Neural crest cell (in vitro differentiated cells): ENCODE measurements at regions not wholly inside any gene's neighbourhood (a gene's known extent, or its start where the extent isn't known, plus 50 kb on each side); places are given as distances from the start of the nearest gene placed in this dataset.

Experiments
- DNase-seq: peaks from one replicate; pipeline ENCODE4 v3.0.0; 2021; ENCODE audit warnings: low read depth, mixed read lengths, low spot score
- H3K27ac Mint-ChIP-seq: one replicate; pipeline ENCODE4 v1.8.0; 2021; ENCODE audit warnings: mild to moderate bottlenecking, mixed read lengths; ENCODE audit not compliant: unreplicated experiment
- H3K27me3 Mint-ChIP-seq: 2 replicates; pipeline ENCODE4 v1.8.0; 2021; ENCODE audit warnings: low read depth, mild to moderate bottlenecking, mixed read lengths
- H3K36me3 Mint-ChIP-seq: 2 replicates; pipeline ENCODE4 v1.8.0; 2021; ENCODE audit warnings: low read depth, mild to moderate bottlenecking, mixed read lengths
- H3K4me1 Mint-ChIP-seq: 2 replicates; pipeline ENCODE4 v1.8.0; 2021; ENCODE audit warnings: mixed read lengths
- H3K4me3 Mint-ChIP-seq: one replicate; pipeline ENCODE4 v1.8.0; 2021; ENCODE audit warnings: mild to moderate bottlenecking, mixed read lengths
- H3K9me3 Mint-ChIP-seq: 2 replicates; pipeline ENCODE4 v1.8.0; 2021; ENCODE audit warnings: mixed read lengths
- TF ChIP-seq, protein P1 (sequence below): fragments of 200-600 bp; sonication (generic); conservative IDR thresholded peaks from 2 replicates; pipeline ENCODE4 v1.5.0; 2021; ENCODE audit warnings: antibody characterized with exemption, mild to moderate bottlenecking

GRCh38 chr18:61719671-61720070 is 173.1 kb downstream of the RNF152 start:
- no peak overlapping the region for H3K4me3 Mint-ChIP-seq
- TF ChIP-seq, protein P1, sequence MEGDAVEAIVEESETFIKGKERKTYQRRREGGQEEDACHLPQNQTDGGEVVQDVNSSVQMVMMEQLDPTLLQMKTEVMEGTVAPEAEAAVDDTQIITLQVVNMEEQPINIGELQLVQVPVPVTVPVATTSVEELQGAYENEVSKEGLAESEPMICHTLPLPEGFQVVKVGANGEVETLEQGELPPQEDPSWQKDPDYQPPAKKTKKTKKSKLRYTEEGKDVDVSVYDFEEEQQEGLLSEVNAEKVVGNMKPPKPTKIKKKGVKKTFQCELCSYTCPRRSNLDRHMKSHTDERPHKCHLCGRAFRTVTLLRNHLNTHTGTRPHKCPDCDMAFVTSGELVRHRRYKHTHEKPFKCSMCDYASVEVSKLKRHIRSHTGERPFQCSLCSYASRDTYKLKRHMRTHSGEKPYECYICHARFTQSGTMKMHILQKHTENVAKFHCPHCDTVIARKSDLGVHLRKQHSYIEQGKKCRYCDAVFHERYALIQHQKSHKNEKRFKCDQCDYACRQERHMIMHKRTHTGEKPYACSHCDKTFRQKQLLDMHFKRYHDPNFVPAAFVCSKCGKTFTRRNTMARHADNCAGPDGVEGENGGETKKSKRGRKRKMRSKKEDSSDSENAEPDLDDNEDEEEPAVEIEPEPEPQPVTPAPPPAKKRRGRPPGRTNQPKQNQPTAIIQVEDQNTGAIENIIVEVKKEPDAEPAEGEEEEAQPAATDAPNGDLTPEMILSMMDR = no peak
- H3K4me1 Mint-ChIP-seq = peaks cover 4% of the 10 kb centered on the region
- no peak overlapping the region for H3K27ac Mint-ChIP-seq
- no peak for DNase-seq
- no peaks in the 10 kb centered on the region for H3K27me3 Mint-ChIP-seq
- no peaks in the 10 kb centered on the region for H3K36me3 Mint-ChIP-seq
- no peaks in the 10 kb centered on the region for H3K9me3 Mint-ChIP-seq

GRCh38 chr18:61718944-61719343 is 173.9 kb downstream of the RNF152 start:
- TF ChIP-seq, protein P1 = no peak
- Mint-ChIP-seq H3K27me3 (no peaks in the 10 kb centered on the region), H3K4me1 (peaks cover 4% of the 10 kb centered on the region), H3K36me3 (no peaks in the 10 kb centered on the region), H3K4me3 (no peak overlapping the region), H3K9me3 (no peaks in the 10 kb centered on the region), H3K27ac (no peak overlapping the region)
- DNase-seq = no peak

- no peak for DNase-seq
- Mint-ChIP-seq H3K4me3 (no peak overlapping the region), H3K36me3 (no peaks in the 10 kb centered on the region), H3K27ac (no peak overlapping the region), H3K9me3 (no peaks in the 10 kb centered on the region), H3K27me3 (no peaks in the 10 kb centered on the region), H3K4me1 (no peaks in the 10 kb centered on the region)
- TF ChIP-seq, protein P1 = no peak
Measured at GRCh38 chr18:61714421-61714820, 178.4 kb downstream of the RNF152 start.

GRCh38 chr18:61713502-61713901 is 179.3 kb downstream of the RNF152 start:
- H3K9me3 Mint-ChIP-seq = no peaks in the 10 kb centered on the region
- H3K4me1 Mint-ChIP-seq = no peaks in the 10 kb centered on the region
- H3K27ac Mint-ChIP-seq = no peak overlapping the region
- no peak for DNase-seq
- TF ChIP-seq, protein P1 = no peak
- H3K4me3 Mint-ChIP-seq = no peak overlapping the region
- no peaks in the 10 kb centered on the region for H3K27me3 Mint-ChIP-seq
- no peaks in the 10 kb centered on the region for H3K36me3 Mint-ChIP-seq

DNA sequence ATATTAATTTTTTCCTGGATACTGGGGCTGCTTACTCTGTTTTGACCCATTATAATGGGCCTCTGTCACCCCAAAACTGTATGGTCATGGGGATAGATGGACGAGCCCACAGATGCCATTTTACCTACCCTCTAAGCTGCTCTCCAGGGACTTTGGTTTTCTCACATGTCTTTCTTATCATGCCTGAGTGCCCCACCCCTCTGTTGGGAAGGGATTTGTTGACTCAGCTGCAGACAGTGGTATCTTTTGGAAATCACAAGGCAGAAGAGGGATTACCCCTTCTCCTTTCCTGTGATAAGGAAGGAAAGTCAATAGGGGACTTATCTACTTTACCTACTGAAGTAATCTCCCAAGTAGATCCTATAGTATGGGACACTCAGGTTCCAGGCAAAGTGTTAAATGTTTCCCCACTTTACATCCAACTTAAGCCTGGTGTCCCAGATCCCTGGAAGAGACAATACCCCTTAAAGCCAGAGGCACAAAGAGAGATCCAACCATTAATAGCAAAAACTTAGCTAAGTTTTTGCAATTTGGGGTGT is 182.7 kb downstream of the RNF152 start:
- Mint-ChIP-seq H3K36me3 (no peaks in the 10 kb centered on the region), H3K4me3 (no peak overlapping the region), H3K27me3 (no peaks in the 10 kb centered on the region), H3K27ac (no peak overlapping the region), H3K9me3 (no peaks in the 10 kb centered on the region), H3K4me1 (peaks cover 3% of the 10 kb centered on the region)
- no peak for DNase-seq
- TF ChIP-seq, protein P1 = no peak
